Fibroblast of lung (primary cell): ENCODE measurements at regions not wholly inside any gene's neighbourhood (a gene's known extent, or its start where the extent isn't known, plus 50 kb on each side); places are given as distances from the start of the nearest gene placed in this dataset.

Source experiments
- DNase-seq, 2 donors: peaks; one replicate each; pipeline versions ENCODE4 v3.0.0 to v3.0.0-alpha.2; 2010; ENCODE audit warnings: low read depth in 2 of 2
- H2AFZ ChIP-seq: 2 replicates; pipeline ENCODE4 v1.5.1; 2012; ENCODE audit warnings: low read length, control low read depth, inconsistent platforms
- H3K27ac ChIP-seq: 2 replicates; pipeline ENCODE4 v1.5.1; 2011; ENCODE audit warnings: low read length, control low read depth; ENCODE audit not compliant: insufficient read depth
- H3K27me3 ChIP-seq: 2 replicates; pipeline ENCODE4 v1.5.1; 2011; ENCODE audit warnings: mild to moderate bottlenecking, low read length; ENCODE audit not compliant: control insufficient read depth, insufficient read depth
- H3K36me3 ChIP-seq: 2 replicates; pipeline ENCODE4 v1.5.1; 2011; ENCODE audit warnings: low read length; ENCODE audit not compliant: control insufficient read depth, insufficient read depth
- H3K4me1 ChIP-seq: 2 replicates; pipeline ENCODE4 v1.5.1; 2011; ENCODE audit warnings: low read length; ENCODE audit not compliant: control insufficient read depth, insufficient read depth; ENCODE audit errors: extremely low read depth
- H3K4me2 ChIP-seq: 2 replicates; pipeline ENCODE4 v1.5.1; 2011; ENCODE audit warnings: low read length, control low read depth; ENCODE audit not compliant: insufficient read depth; ENCODE audit errors: extremely low read depth
- H3K4me3 ChIP-seq, 4 experiments: fragments of 200-600 bp in 1 of 4; sonication (generic) in 1 of 4; replicated peaks in 1 of 4; 2 replicates each; pipeline ENCODE4 v1.5.1; 2011 to 2016; ENCODE audit warnings: low read length in 4 of 4, low read depth in 3 of 4, mild to moderate bottlenecking in 3 of 4, control low read depth in 2 of 4, inconsistent platforms in 1 of 4, mixed read lengths in 1 of 4; ENCODE audit not compliant: insufficient read depth in 1 of 4; ENCODE audit errors: control extremely low read depth in 1 of 4
- H3K79me2 ChIP-seq: 2 replicates; pipeline ENCODE4 v1.5.1; 2012; ENCODE audit warnings: mild to moderate bottlenecking, low read length, inconsistent platforms; ENCODE audit not compliant: control insufficient read depth, insufficient read depth
- H3K9ac ChIP-seq: 2 replicates; pipeline ENCODE4 v1.5.1; 2011; ENCODE audit warnings: mild to moderate bottlenecking, low read length, control low read depth; ENCODE audit not compliant: insufficient read depth
- H3K9me3 ChIP-seq: 2 replicates; pipeline ENCODE4 v1.5.1; 2012; ENCODE audit warnings: low read depth, low read length; ENCODE audit not compliant: control insufficient read depth, insufficient read depth
- H4K20me1 ChIP-seq: 2 replicates; pipeline ENCODE4 v1.5.1; 2011; ENCODE audit warnings: low read length; ENCODE audit not compliant: control insufficient read depth, insufficient read depth; ENCODE audit errors: extremely low read depth
- EZH2 ChIP-seq: IDR thresholded peaks from 2 replicates; pipeline ENCODE4 v1.5.1; 2012; ENCODE audit warnings: low read length, control low read depth, mild to moderate bottlenecking; ENCODE audit errors: missing control alignments
- TF ChIP-seq, protein P1 (sequence below), 2 donors: IDR thresholded peaks in 1 of 2; conservative IDR thresholded peaks in 1 of 2; 1 replicate in 1 of 2; 2 replicates in 1 of 2; pipeline ENCODE4 v1.5.1; 2011 to 2012; ENCODE audit warnings: low read length in 2 of 2, control low read depth in 1 of 2, inconsistent platforms in 1 of 2, low read depth in 1 of 2, mild to moderate bottlenecking in 1 of 2

DNA sequence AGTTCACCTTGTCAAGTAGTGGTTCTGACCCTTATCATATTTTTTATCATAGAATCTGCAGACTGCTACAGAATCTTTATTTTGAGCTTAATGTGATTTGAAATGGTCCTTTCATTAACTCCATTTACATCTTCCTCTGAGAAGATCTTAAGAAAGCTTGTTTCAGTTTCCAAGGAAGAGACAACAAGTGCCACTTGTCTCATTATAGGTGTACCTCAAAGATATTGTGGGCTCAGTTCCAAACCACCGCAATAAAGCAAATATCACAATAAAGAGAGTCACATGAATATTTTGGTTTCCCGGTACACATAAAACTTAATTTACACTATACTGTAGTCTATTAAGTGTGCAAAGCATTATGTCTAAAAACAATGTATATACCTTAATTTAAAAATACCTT lies 66.4 kb upstream of the ATXN1 start:
- Histone ChIP-seq H3K4me1 (no peaks in the 10 kb centered on the region), H3K9ac (no peak overlapping the region), H3K9me3 (no peaks in the 10 kb centered on the region), H3K4me2 (no peak overlapping the region), H4K20me1 (no peaks in the 10 kb centered on the region), H3K4me3 (no peak overlapping the region), H3K27me3 (peaks cover 2% of the 10 kb centered on the region), H2AFZ (no peak overlapping the region), H3K27ac (no peak overlapping the region), H3K79me2 (no peaks in the 10 kb centered on the region), H3K36me3 (no peaks in the 10 kb centered on the region)
- no peak for DNase-seq
- TF ChIP-seq, protein P1, sequence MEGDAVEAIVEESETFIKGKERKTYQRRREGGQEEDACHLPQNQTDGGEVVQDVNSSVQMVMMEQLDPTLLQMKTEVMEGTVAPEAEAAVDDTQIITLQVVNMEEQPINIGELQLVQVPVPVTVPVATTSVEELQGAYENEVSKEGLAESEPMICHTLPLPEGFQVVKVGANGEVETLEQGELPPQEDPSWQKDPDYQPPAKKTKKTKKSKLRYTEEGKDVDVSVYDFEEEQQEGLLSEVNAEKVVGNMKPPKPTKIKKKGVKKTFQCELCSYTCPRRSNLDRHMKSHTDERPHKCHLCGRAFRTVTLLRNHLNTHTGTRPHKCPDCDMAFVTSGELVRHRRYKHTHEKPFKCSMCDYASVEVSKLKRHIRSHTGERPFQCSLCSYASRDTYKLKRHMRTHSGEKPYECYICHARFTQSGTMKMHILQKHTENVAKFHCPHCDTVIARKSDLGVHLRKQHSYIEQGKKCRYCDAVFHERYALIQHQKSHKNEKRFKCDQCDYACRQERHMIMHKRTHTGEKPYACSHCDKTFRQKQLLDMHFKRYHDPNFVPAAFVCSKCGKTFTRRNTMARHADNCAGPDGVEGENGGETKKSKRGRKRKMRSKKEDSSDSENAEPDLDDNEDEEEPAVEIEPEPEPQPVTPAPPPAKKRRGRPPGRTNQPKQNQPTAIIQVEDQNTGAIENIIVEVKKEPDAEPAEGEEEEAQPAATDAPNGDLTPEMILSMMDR (conservative IDR thresholded peaks at IDR 0.05 in 1 of 2, IDR thresholded peaks at IDR 0.05 in 1 of 2; ENCODE audit: low read depth in 1 of 2, low read length in 2 of 2) = no peak
- TF ChIP-seq EZH2 = no peak

DNA sequence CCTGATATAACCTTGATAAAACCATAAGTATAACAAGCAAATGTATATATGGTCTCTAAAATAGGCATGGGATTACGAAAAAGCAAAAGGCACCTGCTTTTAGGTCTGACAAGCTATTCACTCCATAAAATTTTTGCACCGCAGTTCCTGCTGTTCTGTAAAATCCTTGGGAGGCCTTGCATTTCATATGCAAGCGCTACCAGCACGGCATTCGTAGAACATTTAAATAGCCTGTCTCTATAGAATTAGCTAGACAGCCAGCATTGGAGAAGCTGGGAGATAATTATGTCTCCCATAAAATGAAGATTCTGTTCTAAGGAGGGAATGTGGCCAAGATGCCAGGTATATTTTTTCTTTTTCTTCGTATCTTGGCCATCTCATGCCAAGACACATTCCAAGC lies 64.5 kb upstream of the ATXN1 start:
- no peak overlapping the region for H3K4me2 ChIP-seq
- no peak for TF ChIP-seq EZH2
- TF ChIP-seq, protein P1 (conservative IDR thresholded peaks at IDR 0.05 in 1 of 2, IDR thresholded peaks at IDR 0.05 in 1 of 2; ENCODE audit: low read depth in 1 of 2, low read length in 2 of 2) = no peak

DNA sequence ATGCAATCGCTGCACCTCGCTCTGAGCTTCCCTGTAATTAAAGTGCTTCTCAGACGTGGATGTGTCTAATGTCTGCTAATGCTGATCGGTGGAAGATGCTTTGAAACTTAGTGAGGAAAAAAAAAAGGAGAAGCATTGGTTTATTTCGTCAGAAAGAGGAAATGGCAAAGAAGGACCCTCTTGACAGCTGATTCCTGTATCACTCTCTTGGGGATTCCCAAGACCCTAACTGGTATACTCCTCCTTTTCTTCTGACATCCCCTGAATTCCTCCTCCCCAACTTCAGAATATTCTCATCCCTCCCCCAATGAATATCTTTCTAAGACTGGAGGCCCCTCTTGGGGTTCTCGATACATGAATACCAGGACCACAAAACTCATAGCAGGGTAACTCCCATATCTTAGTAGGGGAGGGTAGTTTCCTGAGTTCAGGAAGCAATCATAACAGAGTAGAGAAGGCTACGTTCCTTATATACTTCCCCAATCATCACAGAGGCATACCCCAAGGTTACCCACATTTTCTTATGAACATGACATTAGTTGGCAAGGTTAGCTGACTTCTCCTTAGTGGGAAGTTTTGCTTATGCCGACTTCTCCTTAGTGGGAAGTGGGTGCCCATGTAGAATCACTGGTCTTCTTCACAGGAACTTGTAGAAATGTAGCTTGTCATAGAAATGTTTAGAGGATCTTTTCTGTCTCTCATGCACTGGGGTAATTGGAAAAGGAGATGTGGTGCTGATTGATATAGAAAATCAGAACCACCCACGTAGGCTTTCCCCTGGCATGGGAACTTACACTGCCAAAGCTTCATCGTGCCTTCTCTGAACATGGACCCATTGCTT lies 63.8 kb upstream of the ATXN1 start:
- no peaks in the 10 kb centered on the region for H4K20me1 ChIP-seq

More for the DNA sequence above, 64.5 kb upstream of the ATXN1 start:
- peaks cover 2% of the 10 kb centered on the region for H3K27me3 ChIP-seq
- H2AFZ ChIP-seq = no peak overlapping the region
- no peak overlapping the region for H3K4me3 ChIP-seq
- H3K36me3 ChIP-seq = no peaks in the 10 kb centered on the region
- H4K20me1 ChIP-seq = no peaks in the 10 kb centered on the region
- H3K9me3 ChIP-seq = no peaks in the 10 kb centered on the region
- no peak overlapping the region for H3K27ac ChIP-seq
- H3K4me1 ChIP-seq = no peaks in the 10 kb centered on the region
- no peak for DNase-seq
- no peaks in the 10 kb centered on the region for H3K79me2 ChIP-seq
- H3K9ac ChIP-seq = no peak overlapping the region

More for the DNA sequence above, 63.8 kb upstream of the ATXN1 start:
- H3K4me2 ChIP-seq = no peak overlapping the region
- no peaks in the 10 kb centered on the region for H3K4me1 ChIP-seq
- H3K27me3 ChIP-seq = peaks cover 2% of the 10 kb centered on the region
- no peaks in the 10 kb centered on the region for H3K9me3 ChIP-seq
- H3K36me3 ChIP-seq = no peaks in the 10 kb centered on the region
- no peak overlapping the region for H3K27ac ChIP-seq
- no peak overlapping the region for H3K4me3 ChIP-seq
- no peak for DNase-seq
- H3K9ac ChIP-seq = no peak overlapping the region
- no peak overlapping the region for H2AFZ ChIP-seq
- H3K79me2 ChIP-seq = no peaks in the 10 kb centered on the region
- no peak for TF ChIP-seq EZH2
- TF ChIP-seq, protein P1 (conservative IDR thresholded peaks at IDR 0.05 in 1 of 2, IDR thresholded peaks at IDR 0.05 in 1 of 2; ENCODE audit: low read depth in 1 of 2, low read length in 2 of 2) = no peak
